ENCODE measurements at regions not wholly inside any gene's neighbourhood (a gene's known extent, or its start where the extent isn't known, plus 50 kb on each side); places are given as distances from the start of the nearest gene placed in this dataset.

- DNase-seq (ENCODE audit: low spot score) = no peak
These were observed 165.4 kb upstream of the PPP2R3A start for GRCh38 chr3:135800071-135800549.

GRCh38 chr3:135801018-135801417 is 164.5 kb upstream of the PPP2R3A start:
- no peak for DNase-seq (ENCODE audit: low spot score)

GRCh38 chr3:135802171-135802570 is 163.4 kb upstream of the PPP2R3A start:
- DNase-seq (ENCODE audit: low spot score) = no peak

- no peak for DNase-seq (ENCODE audit: low spot score)
These were observed 162.4 kb upstream of the PPP2R3A start for GRCh38 chr3:135803028-135803692.

- no peak for DNase-seq (ENCODE audit: low spot score)
These were observed 159.8 kb upstream of the PPP2R3A start for GRCh38 chr3:135805752-135806151.

- no peak for DNase-seq (ENCODE audit: low spot score)
These were observed 159.2 kb upstream of the PPP2R3A start for GRCh38 chr3:135806317-135806716.

GRCh38 chr3:135807879-135808278 is 157.6 kb upstream of the PPP2R3A start:
- DNase-seq (ENCODE audit: low spot score) = no peak

GRCh38 chr3:135809021-135809634 is 156.4 kb upstream of the PPP2R3A start:
- DNase-seq (ENCODE audit: low spot score) = no peak

GRCh38 chr3:135811651-135812050 is 153.9 kb upstream of the PPP2R3A start:
- DNase-seq (ENCODE audit: low spot score) = no peak

- no peak for DNase-seq (ENCODE audit: low spot score)
These were observed 153.5 kb upstream of the PPP2R3A start for GRCh38 chr3:135812057-135812456.

GRCh38 chr3:135834465-135834864 is 131.1 kb upstream of the PPP2R3A start:
- no peak for DNase-seq (ENCODE audit: low spot score)

- DNase-seq (ENCODE audit: low spot score) = no peak
These were observed 127.4 kb upstream of the PPP2R3A start for GRCh38 chr3:135837977-135838631.

GRCh38 chr3:135840436-135840835 is 125.1 kb upstream of the PPP2R3A start:
- DNase-seq (ENCODE audit: low spot score) = no peak

GRCh38 chr3:135844386-135844785 is 121.1 kb upstream of the PPP2R3A start:
- DNase-seq (ENCODE audit: low spot score) = no peak

- no peak for DNase-seq (ENCODE audit: low spot score)
These were observed 117.5 kb upstream of the PPP2R3A start for GRCh38 chr3:135848051-135848450.

GRCh38 chr3:135849827-135850226 is 115.7 kb upstream of the PPP2R3A start:
- no peak for DNase-seq (ENCODE audit: low spot score)

- DNase-seq (ENCODE audit: low spot score) = no peak
These were observed 114.1 kb upstream of the PPP2R3A start for GRCh38 chr3:135851201-135852081.

GRCh38 chr3:135853981-135854380 is 111.5 kb upstream of the PPP2R3A start:
- DNase-seq (ENCODE audit: low spot score) = no peak

- DNase-seq (ENCODE audit: low spot score) = no peak
These were observed 104.8 kb upstream of the PPP2R3A start for GRCh38 chr3:135860761-135861160.

- no peak for DNase-seq (ENCODE audit: low spot score)
These were observed 103.2 kb upstream of the PPP2R3A start for GRCh38 chr3:135862361-135862760.

- no peak for DNase-seq (ENCODE audit: low spot score)
These were observed 101.5 kb upstream of the PPP2R3A start for GRCh38 chr3:135864060-135864459.

GRCh38 chr3:135865085-135865484 is 100.4 kb upstream of the PPP2R3A start:
- DNase-seq (ENCODE audit: low spot score) = no peak
